Uterus (tissue), 3 donors: ENCODE measurements at regions not wholly inside any gene's neighbourhood (a gene's known extent, or its start where the extent isn't known, plus 50 kb on each side); places are given as distances from the start of the nearest gene placed in this dataset.

Experiments
- DNase-seq, 2 donors: peaks; one replicate each; pipeline ENCODE4 v3.0.0-alpha.2; 2019 to 2020
- H3K27ac ChIP-seq, 2 donors: fragments of 200-600 bp; sonication (generic); 1 replicate in 1 of 2; 2 replicates in 1 of 2; pipeline ENCODE4 v1.5.1; 2016 to 2018
- H3K27me3 ChIP-seq, 2 donors: fragments of 200-600 bp; sonication (generic); one replicate each; pipeline ENCODE4 v1.5.1; 2018 to 2019; ENCODE audit warnings: control low read depth in 1 of 2
- H3K36me3 ChIP-seq, 2 donors: fragments of 200-600 bp; sonication (generic); one replicate each; pipeline ENCODE4 v1.5.1; 2019; ENCODE audit warnings: control low read depth in 1 of 2
- H3K4me1 ChIP-seq, 2 donors: fragments of 200-600 bp; sonication (generic); one replicate each; pipeline ENCODE4 v1.5.1; 2018 to 2019; ENCODE audit warnings: control low read depth in 1 of 2
- H3K4me3 ChIP-seq, 2 donors: fragments of 200-600 bp; sonication (generic); 1 replicate in 1 of 2; 2 replicates in 1 of 2; pipeline ENCODE4 v1.5.1; 2018 to 2019; ENCODE audit warnings: mild to moderate bottlenecking in 1 of 2
- H3K9me3 ChIP-seq, 2 donors: fragments of 200-600 bp; sonication (generic); one replicate each; pipeline ENCODE4 v1.5.1; 2019; ENCODE audit warnings: control low read depth in 1 of 2
- POLR2A ChIP-seq, 2 donors: fragments of 450-650 bp; IDR thresholded peaks; one replicate each; pipeline ENCODE4 v1.6.1; 2016; ENCODE audit warnings: antibody characterized with exemption in 2 of 2, mild to moderate bottlenecking in 1 of 2, moderate library complexity in 1 of 2
- intact Hi-C: fragments of 100-400 bp; cut with DNase I; formaldehyde crosslinking; loops from one replicate; pipeline ENCODE4 v1.15.1; 2023; ENCODE audit warnings: low total_unique reads
- TF ChIP-seq, protein P1 (sequence below), 4 experiments: fragments of 200-600 bp in 2 of 4; fragments of 450-650 bp in 2 of 4; sonication (generic) in 2 of 4; IDR thresholded peaks; one replicate each; pipeline ENCODE4 v1.5.1; 2016 to 2019; ENCODE audit warnings: antibody characterized with exemption in 4 of 4, mild to moderate bottlenecking in 2 of 4, moderate library complexity in 1 of 4
- donor health status: DM: yes; HTN: yes; CAD: no.

DNA sequence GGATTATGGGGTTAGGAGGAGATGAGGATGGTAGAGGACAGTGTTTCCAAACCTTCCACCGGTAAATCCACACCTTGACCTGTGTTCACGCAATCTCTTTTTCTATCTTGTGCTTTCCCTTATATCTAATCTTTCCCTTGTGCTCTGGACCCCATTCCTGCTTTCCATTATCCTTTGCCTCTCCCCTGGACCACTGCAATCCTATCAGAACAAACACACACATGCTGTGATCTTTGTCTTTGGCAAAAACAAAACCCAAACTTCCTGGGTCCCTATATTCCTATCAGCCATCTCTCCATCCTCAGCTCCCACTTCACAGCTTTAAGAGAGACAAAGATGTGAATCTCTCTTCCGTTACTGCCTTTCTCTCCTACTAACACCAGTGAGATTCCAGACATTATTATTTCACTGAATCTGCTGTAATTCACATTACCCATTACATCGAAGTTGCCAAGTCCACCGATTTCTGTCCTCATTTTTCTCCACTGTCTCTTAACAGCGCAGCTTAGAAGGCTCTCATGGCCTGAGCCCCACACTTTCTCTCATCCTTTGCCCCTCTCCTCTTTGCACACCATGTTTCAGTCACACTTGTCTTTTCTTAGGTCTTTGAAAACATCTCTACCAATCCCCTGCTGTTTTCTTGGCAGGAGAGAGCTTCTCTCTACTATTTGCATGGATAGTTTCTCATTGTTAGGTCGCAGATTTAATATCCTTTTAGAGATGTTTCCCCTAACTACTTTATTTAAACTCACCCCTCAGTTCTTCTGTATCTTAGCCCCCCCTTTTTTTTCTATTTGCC is 230.0 kb upstream of the B3GALT2 start:
- intact Hi-C loops: no loop called here
- H3K27ac ChIP-seq: no peak overlapping the region
- TF ChIP-seq, protein P1, sequence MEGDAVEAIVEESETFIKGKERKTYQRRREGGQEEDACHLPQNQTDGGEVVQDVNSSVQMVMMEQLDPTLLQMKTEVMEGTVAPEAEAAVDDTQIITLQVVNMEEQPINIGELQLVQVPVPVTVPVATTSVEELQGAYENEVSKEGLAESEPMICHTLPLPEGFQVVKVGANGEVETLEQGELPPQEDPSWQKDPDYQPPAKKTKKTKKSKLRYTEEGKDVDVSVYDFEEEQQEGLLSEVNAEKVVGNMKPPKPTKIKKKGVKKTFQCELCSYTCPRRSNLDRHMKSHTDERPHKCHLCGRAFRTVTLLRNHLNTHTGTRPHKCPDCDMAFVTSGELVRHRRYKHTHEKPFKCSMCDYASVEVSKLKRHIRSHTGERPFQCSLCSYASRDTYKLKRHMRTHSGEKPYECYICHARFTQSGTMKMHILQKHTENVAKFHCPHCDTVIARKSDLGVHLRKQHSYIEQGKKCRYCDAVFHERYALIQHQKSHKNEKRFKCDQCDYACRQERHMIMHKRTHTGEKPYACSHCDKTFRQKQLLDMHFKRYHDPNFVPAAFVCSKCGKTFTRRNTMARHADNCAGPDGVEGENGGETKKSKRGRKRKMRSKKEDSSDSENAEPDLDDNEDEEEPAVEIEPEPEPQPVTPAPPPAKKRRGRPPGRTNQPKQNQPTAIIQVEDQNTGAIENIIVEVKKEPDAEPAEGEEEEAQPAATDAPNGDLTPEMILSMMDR (IDR thresholded peaks at IDR 0.05): no peak
- no peak for TF ChIP-seq POLR2A (IDR thresholded peaks at IDR 0.05)

GRCh38 chr1:193415256-193415655 is 228.8 kb upstream of the B3GALT2 start:
- TF ChIP-seq POLR2A (IDR thresholded peaks at IDR 0.05): no peak
- TF ChIP-seq, protein P1 (IDR thresholded peaks at IDR 0.05): no peak
- no peaks in the 10 kb centered on the region for H3K27me3 ChIP-seq
- no peaks in the 10 kb centered on the region for H3K4me1 ChIP-seq
- H3K9me3 ChIP-seq: no peaks in the 10 kb centered on the region
- no peak overlapping the region for H3K27ac ChIP-seq
- intact Hi-C loops: no loop called here
- H3K36me3 ChIP-seq: no peaks in the 10 kb centered on the region
- no peak overlapping the region for H3K4me3 ChIP-seq
- no peak for DNase-seq

More for the DNA sequence above, 230.0 kb upstream of the B3GALT2 start:
- Histone ChIP-seq H3K9me3 (no peaks in the 10 kb centered on the region), H3K4me3 (no peak overlapping the region), H3K4me1 (no peaks in the 10 kb centered on the region), H3K36me3 (no peaks in the 10 kb centered on the region), H3K27me3 (no peaks in the 10 kb centered on the region)
- no peak for DNase-seq

GRCh38 chr1:193413376-193413775 is 227.0 kb upstream of the B3GALT2 start:
- Histone ChIP-seq H3K27me3 (no peaks in the 10 kb centered on the region), H3K9me3 (no peaks in the 10 kb centered on the region), H3K4me1 (no peaks in the 10 kb centered on the region), H3K4me3 (no peak overlapping the region), H3K36me3 (no peaks in the 10 kb centered on the region), H3K27ac (no peak overlapping the region)
- intact Hi-C loops: no loop called here
- TF ChIP-seq, protein P1 (IDR thresholded peaks at IDR 0.05): no peak
- no peak for TF ChIP-seq POLR2A (IDR thresholded peaks at IDR 0.05)
- no peak for DNase-seq

DNA sequence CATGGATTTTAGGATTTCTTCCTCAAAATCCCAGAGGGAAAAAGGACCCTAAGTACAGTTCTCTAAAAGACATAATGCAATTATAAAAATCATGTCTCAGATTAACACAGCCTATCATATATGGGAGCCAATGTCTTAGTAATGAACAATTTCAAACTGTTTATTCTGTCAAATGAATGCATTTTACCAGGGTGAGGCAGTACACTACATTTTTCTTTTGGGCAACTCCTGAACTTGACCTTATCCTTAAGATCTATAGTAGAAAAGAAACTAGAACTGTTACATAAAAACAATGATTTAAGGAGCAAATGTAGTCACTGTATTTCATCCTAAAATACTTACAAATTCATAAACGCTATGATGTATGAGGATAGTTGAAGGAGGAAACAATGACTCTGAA is 226.3 kb upstream of the B3GALT2 start:
- Histone ChIP-seq H3K27ac (no peak overlapping the region), H3K36me3 (no peaks in the 10 kb centered on the region), H3K4me3 (no peak overlapping the region), H3K9me3 (no peaks in the 10 kb centered on the region), H3K27me3 (no peaks in the 10 kb centered on the region), H3K4me1 (no peaks in the 10 kb centered on the region)
- intact Hi-C loops: no loop called here
- TF ChIP-seq, protein P1 (IDR thresholded peaks at IDR 0.05): no peak
- TF ChIP-seq POLR2A (IDR thresholded peaks at IDR 0.05): no peak
- DNase-seq: no peak

DNA sequence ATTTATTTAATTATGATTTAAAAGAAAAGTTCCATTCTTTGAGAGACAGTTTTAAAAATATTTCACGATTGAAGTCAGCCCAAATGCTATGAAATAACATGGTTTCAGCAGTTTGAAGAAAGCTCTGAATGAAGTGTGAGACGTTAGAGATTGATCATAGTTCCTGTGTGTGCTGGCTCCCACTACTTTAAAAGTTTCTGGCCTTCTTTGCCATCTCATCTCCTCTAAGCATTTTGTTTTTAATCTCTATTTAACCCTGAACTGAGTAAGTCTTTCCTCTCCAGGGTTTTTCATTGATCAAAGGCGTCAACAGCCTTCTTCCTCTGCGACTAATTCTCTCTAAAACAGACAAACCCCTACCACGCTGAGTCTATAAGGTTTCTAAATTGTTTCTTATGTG is 225.3 kb upstream of the B3GALT2 start:
- no peak overlapping the region for H3K27ac ChIP-seq
- H3K36me3 ChIP-seq: no peaks in the 10 kb centered on the region
- H3K9me3 ChIP-seq: no peaks in the 10 kb centered on the region
- H3K4me3 ChIP-seq: no peak overlapping the region
- DNase-seq: no peak
- TF ChIP-seq, protein P1 (IDR thresholded peaks at IDR 0.05): no peak
- TF ChIP-seq POLR2A (IDR thresholded peaks at IDR 0.05): no peak
- intact Hi-C loops: no loop called here
- peaks cover 0 to 3% of the 10 kb centered on the region in 2 donors for H3K4me1 ChIP-seq
- no peaks in the 10 kb centered on the region for H3K27me3 ChIP-seq
